Hepatocyte (in vitro differentiated cells): ENCODE measurements at regions not wholly inside any gene's neighbourhood (a gene's known extent, or its start where the extent isn't known, plus 50 kb on each side); places are given as distances from the start of the nearest gene placed in this dataset.
A peak's percentile ranks its signal among the peaks of the same experiment; 100 is the strongest.

Experiments used
- DNase-seq: peaks from one replicate; pipeline ENCODE4 v3.0.0-alpha.2; 2016; ENCODE audit warnings: low spot score
- H2AFZ ChIP-seq: fragments of 200-600 bp; sonication (generic); 2 replicates; pipeline ENCODE4 v1.6.0; 2016; ENCODE audit warnings: antibody characterized with exemption, mild to moderate bottlenecking
- H3K27ac ChIP-seq: fragments of 200-600 bp; sonication (generic); 2 replicates; pipeline ENCODE4 v1.5.1; 2016; ENCODE audit warnings: mild to moderate bottlenecking
- H3K27me3 ChIP-seq: fragments of 200-600 bp; sonication (generic); 2 replicates; pipeline ENCODE4 v1.6.1; 2016
- H3K36me3 ChIP-seq: fragments of 200-600 bp; sonication (generic); replicated peaks from 2 replicates; pipeline ENCODE4 v1.5.1; 2016; ENCODE audit warnings: low read depth; ENCODE audit not compliant: insufficient read depth
- H3K4me1 ChIP-seq: fragments of 200-600 bp; sonication (generic); 2 replicates; pipeline ENCODE4 v1.5.1; 2016; ENCODE audit warnings: mild to moderate bottlenecking, moderate library complexity; ENCODE audit not compliant: insufficient read depth
- H3K4me2 ChIP-seq: fragments of 200-600 bp; sonication (generic); 2 replicates; pipeline ENCODE4 v1.6.0; 2016
- H3K4me3 ChIP-seq: fragments of 200-600 bp; sonication (generic); 2 replicates; pipeline ENCODE4 v1.5.1; 2016; ENCODE audit warnings: mild to moderate bottlenecking
- H3K79me2 ChIP-seq: fragments of 200-600 bp; sonication (generic); 2 replicates; pipeline ENCODE4 v1.6.0; 2017; ENCODE audit warnings: mild to moderate bottlenecking
- H3K9me2 ChIP-seq: fragments of 200-600 bp; sonication (generic); replicated peaks from 2 replicates; pipeline ENCODE4 v1.6.0; 2017; ENCODE audit warnings: mild to moderate bottlenecking; ENCODE audit not compliant: insufficient read depth
- H3K9me3 ChIP-seq: fragments of 200-600 bp; sonication (generic); 2 replicates; pipeline ENCODE4 v1.5.1; 2016; ENCODE audit warnings: low read depth, mild to moderate bottlenecking
- H4K20me1 ChIP-seq: fragments of 200-600 bp; sonication (generic); 2 replicates; pipeline ENCODE4 v1.6.0; 2016; ENCODE audit warnings: mild to moderate bottlenecking; ENCODE audit not compliant: insufficient read depth, poor library complexity, severe bottlenecking
- EZH2 ChIP-seq: fragments of 200-600 bp; sonication (generic); IDR thresholded peaks from 2 replicates; pipeline ENCODE4 v1.6.1; 2016; ENCODE audit warnings: antibody characterized with exemption, mild to moderate bottlenecking, borderline replicate concordance
- EZH2phosphoT487 ChIP-seq: fragments of 200-600 bp; sonication (generic); IDR thresholded peaks from one replicate; pipeline ENCODE4 v1.6.1; 2018; ENCODE audit warnings: antibody characterized with exemption, mild to moderate bottlenecking, low read depth, moderate library complexity; ENCODE audit not compliant: unreplicated experiment, severe bottlenecking
- WGBS: methylation state at CpG from one replicate; pipeline ENCODE4 v1.1.6; 2016; ENCODE audit warnings: low lambda C conversion rate; ENCODE audit errors: missing lambda C conversion rate; 5-methylcytosine and 5-hydroxymethylcytosine counted together
- TF ChIP-seq, protein P1 (sequence below): fragments of 200-600 bp; sonication (generic); IDR thresholded peaks from 2 replicates; pipeline ENCODE4 v1.5.1; 2016; ENCODE audit warnings: antibody characterized with exemption, mild to moderate bottlenecking; ENCODE audit not compliant: poor library complexity

- TF ChIP-seq, protein P1, sequence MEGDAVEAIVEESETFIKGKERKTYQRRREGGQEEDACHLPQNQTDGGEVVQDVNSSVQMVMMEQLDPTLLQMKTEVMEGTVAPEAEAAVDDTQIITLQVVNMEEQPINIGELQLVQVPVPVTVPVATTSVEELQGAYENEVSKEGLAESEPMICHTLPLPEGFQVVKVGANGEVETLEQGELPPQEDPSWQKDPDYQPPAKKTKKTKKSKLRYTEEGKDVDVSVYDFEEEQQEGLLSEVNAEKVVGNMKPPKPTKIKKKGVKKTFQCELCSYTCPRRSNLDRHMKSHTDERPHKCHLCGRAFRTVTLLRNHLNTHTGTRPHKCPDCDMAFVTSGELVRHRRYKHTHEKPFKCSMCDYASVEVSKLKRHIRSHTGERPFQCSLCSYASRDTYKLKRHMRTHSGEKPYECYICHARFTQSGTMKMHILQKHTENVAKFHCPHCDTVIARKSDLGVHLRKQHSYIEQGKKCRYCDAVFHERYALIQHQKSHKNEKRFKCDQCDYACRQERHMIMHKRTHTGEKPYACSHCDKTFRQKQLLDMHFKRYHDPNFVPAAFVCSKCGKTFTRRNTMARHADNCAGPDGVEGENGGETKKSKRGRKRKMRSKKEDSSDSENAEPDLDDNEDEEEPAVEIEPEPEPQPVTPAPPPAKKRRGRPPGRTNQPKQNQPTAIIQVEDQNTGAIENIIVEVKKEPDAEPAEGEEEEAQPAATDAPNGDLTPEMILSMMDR: no peak
- TF ChIP-seq EZH2 (no peak), EZH2phosphoT487 (no peak)
- Histone ChIP-seq H3K36me3 (no peaks in the 10 kb centered on the region), H2AFZ (no peak overlapping the region), H3K9me3 (no peaks in the 10 kb centered on the region), H3K79me2 (no peaks in the 10 kb centered on the region), H3K9me2 (no peaks in the 10 kb centered on the region), H3K4me2 (no peak overlapping the region), H3K27ac (no peak overlapping the region), H3K4me1 (no peaks in the 10 kb centered on the region), H4K20me1 (no peaks in the 10 kb centered on the region), H3K4me3 (no peak overlapping the region), H3K27me3 (no peaks in the 10 kb centered on the region)
- no peak for DNase-seq
These were observed 249.1 kb upstream of the INTU start for GRCh38 chr4:127383666-127384065.

DNA sequence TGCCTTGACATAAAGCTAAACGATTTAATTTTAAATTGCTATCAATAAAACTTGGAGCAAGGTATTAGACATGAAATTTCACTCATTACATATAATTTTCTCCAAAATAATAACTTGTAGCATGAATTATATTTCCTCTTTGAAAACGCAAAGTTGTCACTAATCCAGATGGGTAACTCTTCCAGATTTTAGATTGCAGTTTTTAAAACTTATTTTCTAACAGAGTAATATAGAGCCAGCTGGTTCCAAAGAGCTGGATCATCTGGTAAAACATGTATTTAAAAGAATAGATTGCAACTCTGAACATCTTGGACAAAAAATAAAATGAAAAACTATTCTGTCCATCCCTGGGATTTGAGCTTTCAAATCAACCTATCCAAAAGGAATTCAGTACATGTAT lies 238.2 kb upstream of the INTU start:
- Histone ChIP-seq H3K9me3 (no peaks in the 10 kb centered on the region), H2AFZ (no peak overlapping the region), H3K27ac (no peak overlapping the region), H4K20me1 (no peaks in the 10 kb centered on the region), H3K4me1 (no peaks in the 10 kb centered on the region), H3K36me3 (no peaks in the 10 kb centered on the region), H3K9me2 (no peaks in the 10 kb centered on the region), H3K4me3 (no peak overlapping the region), H3K79me2 (no peaks in the 10 kb centered on the region), H3K4me2 (no peak overlapping the region), H3K27me3 (no peaks in the 10 kb centered on the region)
- WGBS: 86% methylated on average over 2 of the region's 2 CpGs
- TF ChIP-seq EZH2phosphoT487: no peak
- TF ChIP-seq, protein P1: no peak
- TF ChIP-seq EZH2: no peak
- no peak for DNase-seq

DNA sequence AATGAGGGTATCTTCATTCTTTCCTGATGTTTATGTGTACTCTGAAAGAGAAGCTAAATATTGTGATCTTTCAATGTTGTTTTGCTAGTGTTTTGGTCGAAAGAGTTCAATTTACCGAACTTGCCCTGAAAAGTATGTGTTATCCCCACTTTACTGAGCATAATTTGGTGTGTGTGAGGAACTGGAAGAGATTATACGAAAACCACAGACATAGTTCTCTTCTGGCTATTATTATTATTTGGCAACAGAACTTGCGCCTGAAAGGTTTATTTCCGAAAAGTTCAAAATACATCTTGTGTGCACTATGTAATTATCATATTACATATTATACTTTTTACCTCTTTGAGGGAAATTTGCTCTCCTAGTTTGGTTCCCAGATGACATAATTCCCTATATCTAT lies 232.5 kb upstream of the INTU start:
- 85% methylated on average over 5 of the region's 5 CpGs for WGBS
- Histone ChIP-seq H3K79me2 (no peaks in the 10 kb centered on the region), H3K4me2 (no peak overlapping the region), H4K20me1 (no peaks in the 10 kb centered on the region), H3K36me3 (no peaks in the 10 kb centered on the region), H3K27me3 (no peaks in the 10 kb centered on the region), H3K27ac (no peak overlapping the region), H3K4me3 (no peak overlapping the region), H3K9me2 (no peaks in the 10 kb centered on the region), H3K9me3 (no peaks in the 10 kb centered on the region), H2AFZ (no peak overlapping the region), H3K4me1 (no peaks in the 10 kb centered on the region)
- TF ChIP-seq EZH2phosphoT487 (no peak), EZH2 (no peak)
- TF ChIP-seq, protein P1: no peak
- no peak for DNase-seq

DNA sequence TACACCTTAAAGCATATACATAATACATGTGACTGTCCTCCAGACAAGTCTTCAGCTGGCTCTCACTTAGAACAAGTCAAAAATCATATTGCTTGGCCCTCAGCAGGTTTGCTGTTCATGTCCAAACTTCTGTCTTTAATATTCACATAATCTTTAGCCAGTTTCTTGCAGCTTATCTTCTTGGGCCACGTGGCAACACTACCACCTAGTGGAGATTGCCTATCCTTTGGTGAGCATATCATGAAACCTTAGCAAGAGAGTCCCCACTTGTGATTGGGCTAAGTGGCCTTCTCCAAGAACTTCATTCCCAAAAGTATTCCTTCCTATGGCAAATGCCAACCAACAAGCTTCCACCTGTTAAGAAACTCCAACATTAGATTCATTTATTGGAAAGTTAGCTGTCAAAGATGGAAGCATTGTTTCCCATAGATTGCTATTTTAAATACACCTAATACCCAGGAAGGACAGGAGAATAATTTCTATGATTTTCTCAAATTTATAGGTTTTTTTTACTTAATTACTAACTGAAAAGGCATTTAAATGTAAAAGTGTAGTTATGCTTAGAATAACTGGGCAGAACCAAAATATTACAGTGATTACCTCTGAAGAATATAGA lies 231.9 kb upstream of the INTU start:
- Histone ChIP-seq H3K9me3 (no peaks in the 10 kb centered on the region), H3K27ac (no peak overlapping the region), H3K36me3 (no peaks in the 10 kb centered on the region), H3K9me2 (no peaks in the 10 kb centered on the region), H3K4me2 (no peak overlapping the region), H3K27me3 (no peaks in the 10 kb centered on the region), H4K20me1 (no peaks in the 10 kb centered on the region), H3K79me2 (no peaks in the 10 kb centered on the region), H3K4me1 (no peaks in the 10 kb centered on the region), H2AFZ (no peak overlapping the region), H3K4me3 (no peak overlapping the region)
- WGBS: 19% methylated on average over 1 of the region's 1 CpG
- TF ChIP-seq, protein P1: peak; percentile 67
- no peak for TF ChIP-seq EZH2
- TF ChIP-seq EZH2phosphoT487: no peak
- peak; percentile 64 for DNase-seq
